ENCODE measurements at regions not wholly inside any gene's neighbourhood (a gene's known extent, or its start where the extent isn't known, plus 50 kb on each side); places are given as distances from the start of the nearest gene placed in this dataset.

- intact Hi-C loops (cut with DNase I) = no loop called here
- H3K9me3 ChIP-seq = no peaks in the 10 kb centered on the region
- H3K27ac ChIP-seq = no peak overlapping the region
- no peak for TF ChIP-seq CTCF (IDR thresholded peaks at IDR 0.05)
- H3K4me3 ChIP-seq = no peak overlapping the region
- no peaks in the 10 kb centered on the region for H3K27me3 ChIP-seq
- H3K4me1 ChIP-seq = peaks cover 0 to 14% (median 4%) of the 10 kb centered on the region in 9 donors
- 31 to 69% methylated on average over 1 of the region's 1 CpG for WGBS, 2 donors
- no peak for DNase-seq
- ATAC-seq = no peak
- H3K36me3 ChIP-seq = no peaks in the 10 kb centered on the region
These were observed 249.7 kb upstream of the IGFBP3 start for GRCh38 chr7:46170792-46171191.

DNA sequence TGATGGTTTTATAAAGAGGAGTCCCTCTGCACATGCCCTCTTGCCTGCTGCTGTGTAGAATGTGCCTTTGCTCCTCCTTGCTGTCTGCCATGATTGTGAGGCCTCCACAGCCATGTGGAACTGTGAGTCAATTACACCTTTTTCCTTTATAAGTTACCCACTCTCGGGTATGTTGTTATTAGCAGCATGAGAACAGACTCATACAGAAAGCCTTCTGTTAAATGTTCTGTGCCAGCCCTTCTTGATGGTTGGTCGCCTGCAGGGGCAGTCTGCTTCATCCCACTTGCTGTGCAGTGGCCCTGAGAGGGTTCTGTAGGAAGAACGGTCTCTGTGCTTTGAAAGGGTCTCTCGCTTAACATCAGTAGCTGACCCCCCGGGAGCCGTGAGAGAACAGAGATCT, 248.9 kb upstream of the IGFBP3 start:
- H3K27me3 ChIP-seq = no peaks in the 10 kb centered on the region
- H3K27ac ChIP-seq = no peak overlapping the region
- DNase-seq (no peak), ATAC-seq (no peak)
- no peaks in the 10 kb centered on the region for H3K36me3 ChIP-seq
- intact Hi-C loops (cut with DNase I) = no loop called here
- no peak overlapping the region for H3K4me3 ChIP-seq
- no peaks in the 10 kb centered on the region for H3K9me3 ChIP-seq
- peaks cover 0 to 19% (median 4%) of the 10 kb centered on the region in 9 donors for H3K4me1 ChIP-seq
- WGBS, 2 donors = 91 to 93% methylated on average over 6 of the region's 6 CpGs
- no peak for TF ChIP-seq CTCF (IDR thresholded peaks at IDR 0.05)

- Histone ChIP-seq H3K9me3 (no peaks in the 10 kb centered on the region), H3K4me1 (peaks cover 0 to 23% (median 4%) of the 10 kb centered on the region in 9 donors), H3K27me3 (no peaks in the 10 kb centered on the region), H3K4me3 (no peak overlapping the region), H3K27ac (no peak overlapping the region), H3K36me3 (no peaks in the 10 kb centered on the region)
- no peak for DNase-seq
- no peak for ATAC-seq
- WGBS, 2 donors = 83 to 88% methylated on average over 1 of the region's 1 CpG
- intact Hi-C loops (cut with DNase I) = no loop called here
- TF ChIP-seq CTCF (IDR thresholded peaks at IDR 0.05) = no peak
These were observed 248.3 kb upstream of the IGFBP3 start for GRCh38 chr7:46169384-46169755.

DNA sequence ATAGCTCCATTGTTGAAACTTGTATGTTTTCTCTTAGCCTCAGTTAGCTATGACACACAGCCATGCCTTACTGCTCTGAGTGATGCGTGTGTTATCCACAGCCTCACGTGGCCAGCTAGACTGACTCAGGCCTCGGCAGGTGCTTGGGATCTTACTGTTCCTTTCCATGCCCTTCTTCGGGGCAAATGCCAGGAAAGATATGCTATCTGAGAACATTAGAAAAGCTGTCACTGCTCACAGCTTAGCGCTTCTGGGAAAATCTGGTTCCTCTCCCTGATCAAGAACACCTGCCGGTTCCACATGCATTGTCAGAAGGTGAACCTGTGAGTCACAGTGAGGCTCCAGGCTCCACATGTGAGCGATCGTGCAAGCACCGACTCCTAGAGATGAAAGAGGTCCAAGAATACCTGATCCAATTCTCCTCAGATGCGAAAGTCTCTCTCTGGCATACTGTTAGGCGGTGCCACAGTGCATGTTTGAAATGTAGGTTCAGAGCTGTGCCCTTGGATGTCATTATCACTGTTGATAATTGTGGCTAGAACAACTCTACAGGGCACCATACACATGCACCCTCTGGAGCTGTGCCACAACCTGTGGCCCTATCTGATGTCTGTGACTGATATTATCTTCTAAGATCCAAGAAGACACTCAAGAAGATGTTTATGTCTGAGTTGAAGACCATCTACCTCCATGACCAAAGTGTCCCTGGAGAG, 247.8 kb upstream of the IGFBP3 start:
- 72 to 83% methylated on average over 11 of the region's 11 CpGs for WGBS, 2 donors
- H3K4me3 ChIP-seq = no peak overlapping the region
- H3K27me3 ChIP-seq = no peaks in the 10 kb centered on the region
- no peaks in the 10 kb centered on the region for H3K36me3 ChIP-seq
- ATAC-seq = no peak
- peaks cover 0 to 18% (median 4%) of the 10 kb centered on the region in 9 donors for H3K4me1 ChIP-seq
- no peak for DNase-seq
- no peak for TF ChIP-seq CTCF (IDR thresholded peaks at IDR 0.05)
- no peak overlapping the region for H3K27ac ChIP-seq
- intact Hi-C loops (cut with DNase I) = no loop called here
- no peaks in the 10 kb centered on the region for H3K9me3 ChIP-seq
